GM19372 (cell line): ENCODE measurements at regions not wholly inside any gene's neighbourhood (a gene's known extent, or its start where the extent isn't known, plus 50 kb on each side); places are given as distances from the start of the nearest gene placed in this dataset.

Experiments
- ATAC-seq: cut with Tn5 transposase; IDR thresholded peaks from one replicate; pipeline ENCODE4 v1.9.1; 2021; ENCODE audit warnings: mild to moderate bottlenecking, low read depth, moderate library complexity; ENCODE audit not compliant: unreplicated experiment

GRCh38 chr16:55253987-55254386, 70.0 kb upstream of the IRX6 start:
- ATAC-seq, result no peak

- no peak for ATAC-seq
These were observed 68.2 kb upstream of the IRX6 start for GRCh38 chr16:55255733-55256282.

GRCh38 chr16:55256412-55257016, 67.5 kb upstream of the IRX6 start:
- ATAC-seq, result no peak

GRCh38 chr16:55257966-55258613, 65.9 kb upstream of the IRX6 start:
- no peak for ATAC-seq

GRCh38 chr16:55261301-55261700, 62.7 kb upstream of the IRX6 start:
- no peak for ATAC-seq

- ATAC-seq, result no peak
These were observed 60.4 kb upstream of the IRX6 start for GRCh38 chr16:55263271-55264250.

- ATAC-seq, result no peak
These were observed 59.1 kb upstream of the IRX6 start for GRCh38 chr16:55264949-55265348.

- ATAC-seq, result no peak
These were observed 58.1 kb upstream of the IRX6 start for GRCh38 chr16:55265926-55266325.

GRCh38 chr16:55271945-55272513, 52.0 kb upstream of the IRX6 start:
- no peak for ATAC-seq

GRCh38 chr16:55272744-55273143, 51.3 kb upstream of the IRX6 start:
- no peak for ATAC-seq

- ATAC-seq, result no peak
These were observed 50.6 kb upstream of the IRX6 start for GRCh38 chr16:55273356-55273755.

- ATAC-seq, result no peak
These were observed 50.0 kb upstream of the IRX6 start for GRCh38 chr16:55273959-55274358.
